Endothelial cell of umbilical vein (primary cell): ENCODE measurements at regions not wholly inside any gene's neighbourhood (a gene's known extent, or its start where the extent isn't known, plus 50 kb on each side); places are given as distances from the start of the nearest gene placed in this dataset.
"Not testable (repeated sequence)": the region's sequence is repeated elsewhere in the genome, so short reads cannot be mapped to it uniquely, and the experiment has no call there.

Source experiments
- BruUV-seq: library from RNA; stranded (reverse); fragments of 400-500 nt; replicated peaks from 2 replicates; lab custom pipeline; 2021; lab: Mats Ljungman, UMichigan
- CTCF ChIA-PET: fragments of 300-600, 350-600 bp; sonication (Branson Sonifier 250); formaldehyde crosslinking; loops from one replicate; lab custom pipeline; 2021; ENCODE audit warnings: antibody characterized with exemption, inconsistent platforms; lab: Charles Lee
- POLR2A ChIA-PET: fragments of 300-600, 350-600 bp; sonication (Branson Sonifier 250); formaldehyde crosslinking; loops from one replicate; lab custom pipeline; 2021; ENCODE audit warnings: antibody characterized with exemption, inconsistent platforms; lab: Charles Lee
- DNase-seq: peaks from one replicate; pipeline ENCODE4 v3.0.0-alpha.2; 2011; ENCODE audit warnings: low read depth, low spot score
- FAIRE-seq: peaks from 2 replicates; lab custom pipeline; 2011; peaks lifted over from hg19 to GRCh38; lab: Jason Lieb, UNC
- H2AFZ ChIP-seq: 2 replicates; pipeline ENCODE4 v1.6.0; 2012; ENCODE audit warnings: low read depth, low read length, control low read depth, inconsistent platforms
- H3K27ac ChIP-seq: 2 replicates; pipeline ENCODE4 v1.5.1; 2011; ENCODE audit warnings: low read depth, mild to moderate bottlenecking, control low read depth, low read length, moderate library complexity; ENCODE audit not compliant: insufficient read depth
- H3K27me3 ChIP-seq, 2 experiments: 2 replicates each; pipeline versions ENCODE4 v1.6.0 to v1.6.1; 2011; ENCODE audit warnings: low read length in 2 of 2, mixed read lengths in 1 of 2; ENCODE audit not compliant: control insufficient read depth in 2 of 2, insufficient read depth in 2 of 2
- H3K36me3 ChIP-seq, 2 experiments: 2 replicates in 1 of 2; 3 replicates in 1 of 2; pipeline ENCODE4 v1.5.1; 2011; ENCODE audit warnings: low read length in 2 of 2, mild to moderate bottlenecking in 1 of 2, moderate library complexity in 1 of 2; ENCODE audit not compliant: control insufficient read depth in 2 of 2, insufficient read depth in 2 of 2; ENCODE audit errors: extremely low read depth in 1 of 2
- H3K4me1 ChIP-seq: 3 replicates; pipeline ENCODE4 v1.5.1; 2011; ENCODE audit warnings: mild to moderate bottlenecking, low read length; ENCODE audit not compliant: control insufficient read depth, insufficient read depth; ENCODE audit errors: extremely low read depth
- H3K4me2 ChIP-seq: 2 replicates; pipeline ENCODE4 v1.6.1; 2011; ENCODE audit warnings: low read length, control low read depth, mixed read lengths; ENCODE audit not compliant: insufficient read depth
- H3K4me3 ChIP-seq, 3 experiments: fragments of 200-600 bp in 1 of 3; sonication (generic), shearing (Covaris generic) in 1 of 3; replicated peaks in 1 of 3; 2 replicates each; pipeline ENCODE4 v1.5.1; 2011 to 2016; ENCODE audit warnings: control low read depth in 3 of 3, low read length in 3 of 3, mild to moderate bottlenecking in 2 of 3, inconsistent platforms in 1 of 3, low read depth in 1 of 3, moderate library complexity in 1 of 3; ENCODE audit not compliant: insufficient read depth in 1 of 3
- H3K79me2 ChIP-seq: 2 replicates; pipeline ENCODE4 v1.6.0; 2012; ENCODE audit warnings: low read length, inconsistent platforms; ENCODE audit not compliant: control insufficient read depth, insufficient read depth
- H3K9ac ChIP-seq: replicated peaks from 2 replicates; pipeline ENCODE3; 2011; ENCODE audit warnings: low read length, control low read depth; ENCODE audit not compliant: insufficient read depth; ENCODE audit errors: extremely low read depth
- H3K9me1 ChIP-seq: replicated peaks from 3 replicates; pipeline ENCODE4 v1.6.0; 2011; ENCODE audit warnings: mild to moderate bottlenecking, low read length; ENCODE audit not compliant: control insufficient read depth, insufficient read depth; ENCODE audit errors: extremely low read depth
- H3K9me3 ChIP-seq: replicated peaks from 2 replicates; pipeline ENCODE4 v1.5.1; 2012; ENCODE audit warnings: low read length, inconsistent platforms; ENCODE audit not compliant: control insufficient read depth, insufficient read depth
- H4K20me1 ChIP-seq: replicated peaks from 2 replicates; pipeline ENCODE3; 2011; ENCODE audit warnings: mild to moderate bottlenecking, low read length; ENCODE audit not compliant: control insufficient read depth, insufficient read depth; ENCODE audit errors: extremely low read depth
- GATA2 ChIP-seq: IDR thresholded peaks from 2 replicates; pipeline ENCODE4 v1.7.0; 2011; ENCODE audit warnings: low read depth, mild to moderate bottlenecking, moderate library complexity, mixed read lengths, low read length; ENCODE audit not compliant: insufficient read length, insufficient read depth
- MYC ChIP-seq: IDR thresholded peaks from one replicate; pipeline ENCODE4 v1.6.1; 2011; ENCODE audit warnings: mild to moderate bottlenecking, low read depth, low read length
- POLR2AphosphoS5 ChIP-seq: IDR thresholded peaks from 2 replicates; pipeline ENCODE4 v1.6.1; 2012; ENCODE audit warnings: low read depth, mild to moderate bottlenecking, control low read depth, low read length, moderate library complexity; ENCODE audit not compliant: insufficient read depth
- dilution Hi-C: fragments of 300-500 bp; cut with MboI; formaldehyde crosslinking; loops from one replicate; pipeline ENCODE4 v1.15.0; 2019; ENCODE audit warnings: low sequenced_read_pairs; ENCODE audit not compliant: extremely low pct_ligation_motif_present
- intact Hi-C: fragments of 100-400 bp; cut with micrococcal nuclease; formaldehyde crosslinking; loops from one replicate; pipeline ENCODE4 v1.10.0; 2022
- TF ChIP-seq, protein P1 (sequence below): IDR thresholded peaks from 2 replicates; pipeline ENCODE4 v1.6.1; 2011; ENCODE audit not compliant: insufficient read depth, insufficient read length

GRCh38 chr6:11885159-11885558 is 106.6 kb upstream of the ADTRP start:
- Histone ChIP-seq H3K4me1 (no peaks in the 10 kb centered on the region), H4K20me1 (no peaks in the 10 kb centered on the region), H3K4me2 (no peak overlapping the region), H2AFZ (no peak overlapping the region), H3K9ac (no peak overlapping the region), H3K79me2 (no peaks in the 10 kb centered on the region), H3K27ac (no peak overlapping the region), H3K9me3 (no peaks in the 10 kb centered on the region), H3K4me3 (no peak overlapping the region), H3K36me3 (no peaks in the 10 kb centered on the region), H3K27me3 (no peaks in the 10 kb centered on the region), H3K9me1 (no peaks in the 10 kb centered on the region)
- BruUV-seq = no TSS peak
- DNase-seq (no peak), FAIRE-seq (no peak)
- intact Hi-C loops = no loop called here
- dilution Hi-C loops = no loop called here
- ChIA-PET CTCF (no interaction called here), POLR2A (no interaction called here)
- TF ChIP-seq GATA2 (no peak), POLR2AphosphoS5 (no peak), MYC (no peak)
- TF ChIP-seq, protein P1, sequence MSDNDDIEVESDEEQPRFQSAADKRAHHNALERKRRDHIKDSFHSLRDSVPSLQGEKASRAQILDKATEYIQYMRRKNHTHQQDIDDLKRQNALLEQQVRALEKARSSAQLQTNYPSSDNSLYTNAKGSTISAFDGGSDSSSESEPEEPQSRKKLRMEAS = no peak

DNA sequence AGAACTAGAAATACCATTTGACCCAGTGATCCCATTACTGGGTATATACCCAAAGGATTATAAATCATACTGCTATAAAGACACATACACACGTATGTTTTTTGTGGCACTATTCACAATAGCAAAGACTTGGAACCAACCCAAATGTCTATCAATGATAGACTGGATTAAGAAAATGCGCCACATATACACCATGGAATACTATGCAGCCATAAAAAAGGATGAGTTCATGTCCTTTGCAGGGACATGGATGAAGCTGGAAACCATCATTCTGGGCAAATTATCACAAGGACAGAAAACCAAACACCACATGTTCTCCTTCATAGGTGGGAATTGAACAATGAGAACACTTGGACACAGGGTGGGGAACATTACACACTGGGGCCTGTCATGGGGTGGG is 104.9 kb upstream of the ADTRP start:
- H3K9ac ChIP-seq, DNase-seq, H3K36me3 ChIP-seq, intact Hi-C loops, POLR2A ChIA-PET, FAIRE-seq, H2AFZ ChIP-seq, H4K20me1 ChIP-seq, H3K9me3 ChIP-seq, H3K4me1 ChIP-seq, dilution Hi-C loops, CTCF ChIA-PET, H3K27ac ChIP-seq, BruUV-seq, H3K4me2 ChIP-seq, H3K4me3 ChIP-seq, H3K27me3 ChIP-seq, H3K9me1 ChIP-seq, H3K79me2 ChIP-seq: not testable (repeated sequence)

DNA sequence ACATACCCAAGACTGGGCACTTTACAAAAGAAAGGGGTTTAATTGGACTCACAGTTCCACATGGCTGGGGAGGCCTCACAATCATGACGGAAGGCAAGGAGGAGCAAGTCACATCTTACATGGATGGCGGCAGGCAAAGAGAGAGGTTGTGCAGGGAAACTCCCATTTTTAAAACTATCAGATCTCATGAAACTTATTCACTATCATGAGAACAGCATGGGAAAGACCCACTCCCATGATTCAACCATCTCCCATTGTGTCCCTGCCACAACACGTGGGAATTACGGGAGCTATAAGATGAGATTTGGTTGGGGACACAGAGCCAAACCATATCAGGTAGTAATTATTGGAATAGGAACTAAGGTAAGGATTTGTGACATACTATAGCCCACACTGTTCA is 101.6 kb upstream of the ADTRP start:
- DNase-seq, intact Hi-C loops, H3K9me1 ChIP-seq, H3K9ac ChIP-seq, dilution Hi-C loops, H3K27ac ChIP-seq, BruUV-seq, H3K79me2 ChIP-seq, H3K9me3 ChIP-seq, H4K20me1 ChIP-seq, H3K4me2 ChIP-seq, H3K27me3 ChIP-seq, H3K4me3 ChIP-seq, H3K36me3 ChIP-seq, FAIRE-seq, POLR2A ChIA-PET, H3K4me1 ChIP-seq, H2AFZ ChIP-seq: not testable (repeated sequence)
- CTCF ChIA-PET = interaction anchor here (1.1 kb wide), 1 partner anchor 811 kb away, joined by 3 read pairs; no protein-coding TSS in a partner anchor
